ENCODE measurements at regions not wholly inside any gene's neighbourhood (a gene's known extent, or its start where the extent isn't known, plus 50 kb on each side); places are given as distances from the start of the nearest gene placed in this dataset.

GRCh38 chr6:22466665-22467245, 102.6 kb upstream of the HDGFL1 start:
- no peak overlapping the region for H3T11ph ChIP-seq (ENCODE audit: low read length)
- no peak overlapping the region for H3K9ac ChIP-seq (ENCODE audit: extremely low read depth, insufficient read length, low read length)
- no peaks in the 10 kb centered on the region for H3K23me2 ChIP-seq (ENCODE audit: insufficient read length, low read depth, low read length, poor library complexity, severe bottlenecking)
- no peaks in the 10 kb centered on the region for H3K9me3 ChIP-seq (ENCODE audit: control insufficient read depth, low read depth, low read length)
- no peak overlapping the region for H4K8ac ChIP-seq (replicated peaks; ENCODE audit: insufficient read length, low read depth, low read length)
- Mint-ChIP-seq H3K4me3 (no peak overlapping the region), H3K9me3 (peaks cover 2 to 7% of the 10 kb centered on the region in 2 experiments; a peak in 4 of 5 replicates), H3K27me3 (ENCODE audit: low read depth) (no peaks in the 10 kb centered on the region; the same call in 1 of the 2 replicates), H3K27ac (0 out of 7 replicates have a peak overlapping the region, but pooled peaks of 1 of the 3 experiments have one; percentile 60), H3K4me1 (peaks cover 22 to 26% of the 10 kb centered on the region in 2 experiments), H3K36me3 (ENCODE audit: insufficient read depth in 1 of 3, low read depth in 3 of 3) (peaks cover 0 to 4% (median 2%) of the 10 kb centered on the region in 3 experiments; a peak in 3 of 7 replicates)
- H2BK20ac ChIP-seq (ENCODE audit: low read depth, low read length, poor library complexity, severe bottlenecking), result no peak overlapping the region
- H2BK5ac ChIP-seq (ENCODE audit: insufficient read length, low read length), result no peak overlapping the region
- H2BK12ac ChIP-seq (ENCODE audit: insufficient read length, low read depth, low read length), result no peak overlapping the region
- no peak overlapping the region for H3K4ac ChIP-seq (ENCODE audit: low read depth, low read length)
- no peaks in the 10 kb centered on the region for H3K79me1 ChIP-seq (ENCODE audit: insufficient read depth, low read depth, low read length, poor library complexity, severe bottlenecking)
- no peak overlapping the region for H3K23ac ChIP-seq (ENCODE audit: insufficient read length, low read depth, low read length)
- no peak overlapping the region for H3K56ac ChIP-seq (ENCODE audit: insufficient read length, low read depth, low read length)
- no peaks in the 10 kb centered on the region for H3K79me2 ChIP-seq (ENCODE audit: insufficient read depth, low read length)
- no peak overlapping the region for H4K91ac ChIP-seq (ENCODE audit: insufficient read length, low read depth, low read length)
- no peak overlapping the region for H3K18ac ChIP-seq (ENCODE audit: insufficient read length, low read depth, low read length)
- H4K20me1 ChIP-seq (ENCODE audit: control insufficient read depth, insufficient read depth, insufficient read length), result no peaks in the 10 kb centered on the region
- H2AK5ac ChIP-seq (ENCODE audit: insufficient read length, low read length), result no peak overlapping the region
- DNase-seq, result no peak
- H3K14ac ChIP-seq (ENCODE audit: insufficient read depth, low read length), result no peak overlapping the region
- H3K27me3 ChIP-seq (ENCODE audit: insufficient read depth, low read length), result no peaks in the 10 kb centered on the region
- no peak overlapping the region for H4K5ac ChIP-seq (ENCODE audit: insufficient read length, low read depth, low read length)
- no peak overlapping the region for H2BK15ac ChIP-seq (ENCODE audit: low read depth, low read length)
- H3K4me2 ChIP-seq (ENCODE audit: insufficient read depth, insufficient read length, low read length), result no peak overlapping the region
- WGBS (ENCODE audit: extremely low coverage, insufficient read length, low lambda C conversion rate), result no CpG with 5 or more reads among the region's 4 CpGs
- no peak overlapping the region for H3K27ac ChIP-seq (ENCODE audit: insufficient read length, low read depth, low read length)
- no peak overlapping the region for H2AFZ ChIP-seq (ENCODE audit: low read length)
- H2BK120ac ChIP-seq (ENCODE audit: low read depth, low read length, poor library complexity, severe bottlenecking), result no peak overlapping the region
- no peak for TF ChIP-seq CTCF (conservative IDR thresholded peaks at IDR 0.05)
- no peaks in the 10 kb centered on the region for H3K4me1 ChIP-seq (ENCODE audit: insufficient read depth, low read length)
